ENCODE measurements at regions not wholly inside any gene's neighbourhood (a gene's known extent, or its start where the extent isn't known, plus 50 kb on each side); places are given as distances from the start of the nearest gene placed in this dataset.

GRCh38 chr11:104830508-104830907 lies 67.8 kb downstream of the CASP12 start:
- Mint-ChIP-seq H3K9me3 (peaks cover 11% of the 10 kb centered on the region), H3K4me3 (no peak overlapping the region), H3K27me3 (no peaks in the 10 kb centered on the region), H3K36me3 (no peaks in the 10 kb centered on the region), H3K27ac (no peak overlapping the region), H3K4me1 (peaks cover 16% of the 10 kb centered on the region)
- no peak for ATAC-seq

GRCh38 chr11:104830080-104830479 lies 68.2 kb downstream of the CASP12 start:
- Mint-ChIP-seq H3K4me1 (peaks cover 16% of the 10 kb centered on the region), H3K9me3 (peaks cover 11% of the 10 kb centered on the region), H3K4me3 (no peak overlapping the region), H3K36me3 (no peaks in the 10 kb centered on the region), H3K27me3 (no peaks in the 10 kb centered on the region), H3K27ac (no peak overlapping the region)
- ATAC-seq, result no peak

DNA sequence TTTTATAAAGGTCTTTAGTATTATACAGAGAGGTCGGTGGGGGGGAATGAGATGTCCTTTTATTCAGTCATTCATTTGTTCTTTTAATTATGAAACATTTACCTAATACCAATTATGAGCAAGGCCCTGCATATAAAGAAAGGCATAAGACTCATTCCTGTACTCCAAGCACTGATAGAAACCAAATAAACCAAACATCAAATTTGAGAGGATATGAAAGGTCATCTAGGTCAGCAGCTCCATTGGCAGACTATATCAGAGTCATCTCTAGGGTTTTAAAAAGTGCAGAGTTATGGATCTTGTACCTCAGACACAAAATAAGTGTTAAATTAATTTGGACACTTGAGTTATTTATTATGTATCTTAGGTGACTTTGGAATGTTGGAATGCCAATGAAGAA lies 71.5 kb downstream of the CASP12 start:
- Mint-ChIP-seq H3K27me3 (no peaks in the 10 kb centered on the region), H3K4me1 (peaks cover 9% of the 10 kb centered on the region), H3K36me3 (no peaks in the 10 kb centered on the region), H3K27ac (no peak overlapping the region), H3K9me3 (peaks cover 3% of the 10 kb centered on the region), H3K4me3 (no peak overlapping the region)
- ATAC-seq, result no peak

GRCh38 chr11:104823657-104824056 lies 74.6 kb downstream of the CASP12 start:
- Mint-ChIP-seq H3K4me1 (peaks cover 20% of the 10 kb centered on the region), H3K4me3 (no peak overlapping the region), H3K27ac (no peak overlapping the region), H3K9me3 (no peaks in the 10 kb centered on the region), H3K27me3 (no peaks in the 10 kb centered on the region), H3K36me3 (no peaks in the 10 kb centered on the region)
- ATAC-seq, result no peak

DNA sequence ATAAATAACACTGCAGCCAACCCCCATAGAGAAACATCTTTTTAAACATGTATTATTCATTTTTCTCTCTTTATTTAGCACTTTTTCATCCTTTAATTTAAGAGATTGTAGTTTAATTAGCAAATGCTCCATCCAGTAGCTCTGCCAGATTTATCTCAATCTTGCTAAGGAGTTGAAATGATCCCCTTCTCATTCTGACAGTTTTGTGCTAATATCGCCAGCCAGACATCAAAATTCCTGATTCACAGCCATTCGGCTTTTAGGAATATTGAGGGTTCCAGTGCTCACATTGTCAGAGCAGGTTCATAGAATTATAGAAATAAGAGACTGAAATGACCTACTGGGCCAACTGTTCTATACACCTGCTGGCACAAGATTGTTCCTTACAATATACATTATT lies 77.8 kb downstream of the CASP12 start:
- Mint-ChIP-seq H3K4me1 (peaks cover 14% of the 10 kb centered on the region), H3K9me3 (no peaks in the 10 kb centered on the region), H3K27ac (no peak overlapping the region), H3K4me3 (no peak overlapping the region), H3K36me3 (no peaks in the 10 kb centered on the region), H3K27me3 (no peaks in the 10 kb centered on the region)
- no peak for ATAC-seq

DNA sequence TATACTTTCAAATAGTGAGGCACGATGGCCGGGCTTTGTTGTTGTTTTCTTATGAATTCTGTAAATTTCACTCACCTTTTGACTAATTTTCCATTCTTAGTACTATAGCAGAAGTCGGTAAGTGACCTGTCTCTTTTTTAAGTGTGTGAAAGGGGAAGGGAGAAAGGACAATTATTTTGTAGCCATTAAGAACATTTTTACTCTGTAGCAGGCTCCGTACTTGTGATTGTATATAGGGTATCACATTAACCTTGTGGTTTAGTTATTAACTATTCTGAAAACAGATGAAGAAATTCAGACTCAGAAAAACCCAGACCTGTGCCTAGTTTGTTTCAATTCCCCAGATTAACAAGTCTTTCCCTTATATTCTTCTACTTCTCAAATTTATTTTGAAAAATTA lies 78.7 kb downstream of the CASP12 start:
- Mint-ChIP-seq H3K36me3 (no peaks in the 10 kb centered on the region), H3K4me1 (peaks cover 14% of the 10 kb centered on the region), H3K27me3 (no peaks in the 10 kb centered on the region), H3K9me3 (no peaks in the 10 kb centered on the region), H3K27ac (peak overlapping the region; percentile 64), H3K4me3 (no peak overlapping the region)
- peak; percentile 20 for ATAC-seq

- no peaks in the 10 kb centered on the region for H3K9me3 Mint-ChIP-seq
- peaks cover 14% of the 10 kb centered on the region for H3K4me1 Mint-ChIP-seq
- peak overlapping the region; percentile 64 for H3K27ac Mint-ChIP-seq
- ATAC-seq, result no peak
- no peak overlapping the region for H3K4me3 Mint-ChIP-seq
- H3K27me3 Mint-ChIP-seq, result no peaks in the 10 kb centered on the region
- no peaks in the 10 kb centered on the region for H3K36me3 Mint-ChIP-seq
Observed at GRCh38 chr11:104819107-104819506, 79.2 kb downstream of the CASP12 start.

- Mint-ChIP-seq H3K27ac (no peak overlapping the region), H3K9me3 (no peaks in the 10 kb centered on the region), H3K4me3 (no peak overlapping the region), H3K27me3 (no peaks in the 10 kb centered on the region), H3K36me3 (no peaks in the 10 kb centered on the region), H3K4me1 (peaks cover 14% of the 10 kb centered on the region)
- ATAC-seq, result no peak
Observed at GRCh38 chr11:104817973-104818372, 80.3 kb downstream of the CASP12 start.

GRCh38 chr11:104813532-104813931 lies 84.7 kb downstream of the CASP12 start:
- no peak overlapping the region for H3K4me3 Mint-ChIP-seq
- H3K27ac Mint-ChIP-seq, result no peak overlapping the region
- no peaks in the 10 kb centered on the region for H3K4me1 Mint-ChIP-seq
- H3K36me3 Mint-ChIP-seq, result no peaks in the 10 kb centered on the region
- no peak for ATAC-seq
- H3K27me3 Mint-ChIP-seq, result no peaks in the 10 kb centered on the region
- H3K9me3 Mint-ChIP-seq, result no peaks in the 10 kb centered on the region

DNA sequence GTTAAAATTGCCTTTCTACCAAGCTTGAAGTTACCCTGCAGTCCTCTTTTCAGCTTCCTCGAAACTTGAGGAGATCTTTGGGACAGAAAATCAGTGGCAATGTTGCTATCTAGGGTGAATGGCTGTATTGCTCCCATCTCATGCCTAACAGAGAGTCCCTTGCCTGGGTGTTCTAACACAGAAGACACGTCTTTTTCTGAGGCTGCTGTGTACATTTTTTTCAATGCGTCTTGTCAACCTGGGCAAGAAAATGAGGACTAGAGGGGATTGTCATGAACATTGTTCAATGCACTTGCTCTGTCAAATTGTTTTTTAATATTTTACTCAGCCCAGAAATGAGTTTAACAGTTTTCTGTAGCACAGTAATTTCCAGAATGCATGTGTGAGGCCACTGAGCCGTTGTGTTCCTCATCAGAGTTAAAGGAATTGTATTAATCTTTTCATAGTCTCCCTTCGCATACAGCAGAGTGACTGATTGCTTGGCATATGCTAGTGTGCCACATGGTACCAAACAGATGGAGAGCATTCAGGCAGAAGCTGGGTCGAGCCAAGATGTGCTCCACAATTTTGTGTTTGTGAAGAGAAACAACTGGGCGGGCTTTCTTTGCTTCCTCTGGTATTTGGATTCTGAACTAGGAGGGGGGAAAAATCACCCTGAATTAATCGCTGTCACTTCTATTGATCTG lies 86.0 kb downstream of the CASP12 start:
- no peak for ATAC-seq
- Mint-ChIP-seq H3K9me3 (no peaks in the 10 kb centered on the region), H3K4me1 (no peaks in the 10 kb centered on the region), H3K27me3 (no peaks in the 10 kb centered on the region), H3K36me3 (no peaks in the 10 kb centered on the region), H3K4me3 (no peak overlapping the region), H3K27ac (no peak overlapping the region)

DNA sequence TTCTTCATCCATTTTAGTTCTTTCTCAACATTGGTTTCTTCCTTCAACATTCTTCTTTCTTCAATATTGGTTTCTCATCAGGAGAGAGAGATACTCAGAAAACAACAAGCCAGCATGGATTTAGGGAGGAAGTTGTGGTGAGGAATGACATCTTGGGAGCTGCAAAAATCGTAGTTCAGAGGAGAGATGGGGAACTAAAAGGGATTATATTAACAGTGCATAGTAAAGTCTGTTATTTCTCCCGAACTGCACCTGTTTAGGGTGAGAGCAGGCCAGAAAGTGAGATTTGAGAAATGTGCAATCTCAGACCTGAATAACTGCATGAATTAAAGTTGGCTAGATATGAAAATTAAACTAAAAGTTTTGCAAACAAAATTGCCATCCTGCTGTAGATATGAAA lies 94.5 kb downstream of the CASP12 start:
- Mint-ChIP-seq H3K4me1 (peaks cover 18% of the 10 kb centered on the region), H3K36me3 (no peaks in the 10 kb centered on the region), H3K27me3 (no peaks in the 10 kb centered on the region), H3K4me3 (no peak overlapping the region), H3K9me3 (no peaks in the 10 kb centered on the region), H3K27ac (no peak overlapping the region)
- no peak for ATAC-seq

DNA sequence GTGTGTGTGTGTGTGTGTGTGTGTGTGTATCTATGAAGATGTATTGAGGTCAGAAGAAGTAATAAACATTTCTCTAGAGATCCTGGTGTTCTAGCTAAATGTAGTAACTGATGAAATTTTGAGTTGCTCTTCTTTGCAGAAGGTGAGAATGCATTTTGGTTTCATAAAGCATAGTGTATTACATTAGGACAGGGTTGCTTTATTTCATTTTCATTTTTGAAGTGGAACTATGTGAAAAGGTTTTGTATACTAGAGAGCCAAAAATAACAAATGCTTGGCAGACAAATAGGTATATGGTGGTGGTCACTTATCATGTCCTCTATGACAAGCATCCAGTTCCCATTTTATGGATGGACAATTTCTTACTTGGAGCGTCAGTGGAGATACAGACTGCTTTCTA lies 99.0 kb downstream of the CASP12 start:
- H3K4me3 Mint-ChIP-seq, result peak overlapping the region; percentile 46
- H3K36me3 Mint-ChIP-seq, result peaks cover 6% of the 10 kb centered on the region
- H3K9me3 Mint-ChIP-seq, result peaks cover 2% of the 10 kb centered on the region
- H3K27ac Mint-ChIP-seq, result peak overlapping the region; percentile 94
- no peaks in the 10 kb centered on the region for H3K27me3 Mint-ChIP-seq
- peaks cover 24% of the 10 kb centered on the region for H3K4me1 Mint-ChIP-seq
- ATAC-seq, result peak; percentile 58

DNA sequence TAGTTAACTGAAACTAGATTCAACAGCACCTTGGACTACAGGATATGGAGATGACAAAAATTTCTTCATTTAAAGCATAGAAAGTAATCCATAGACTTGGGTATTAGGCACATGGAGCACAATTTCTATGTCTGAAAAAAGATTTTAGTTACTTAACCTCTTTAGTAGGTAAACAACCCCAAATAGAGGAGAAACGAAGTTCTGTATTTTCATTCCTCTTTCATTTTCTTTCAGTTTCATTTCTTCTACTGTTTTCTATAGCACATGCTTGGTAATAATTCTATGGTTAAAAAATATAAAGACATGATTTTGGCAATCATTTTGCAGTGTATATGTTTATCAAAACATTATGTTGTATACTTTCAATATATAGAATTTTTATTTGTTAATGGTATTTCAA lies 99.5 kb downstream of the CASP12 start:
- Mint-ChIP-seq H3K27ac (peak overlapping the region; percentile 94), H3K4me3 (peak overlapping the region; percentile 60), H3K9me3 (peaks cover 2% of the 10 kb centered on the region), H3K27me3 (no peaks in the 10 kb centered on the region), H3K4me1 (peaks cover 22% of the 10 kb centered on the region), H3K36me3 (peaks cover 6% of the 10 kb centered on the region)
- peak; percentile 36 for ATAC-seq

DNA sequence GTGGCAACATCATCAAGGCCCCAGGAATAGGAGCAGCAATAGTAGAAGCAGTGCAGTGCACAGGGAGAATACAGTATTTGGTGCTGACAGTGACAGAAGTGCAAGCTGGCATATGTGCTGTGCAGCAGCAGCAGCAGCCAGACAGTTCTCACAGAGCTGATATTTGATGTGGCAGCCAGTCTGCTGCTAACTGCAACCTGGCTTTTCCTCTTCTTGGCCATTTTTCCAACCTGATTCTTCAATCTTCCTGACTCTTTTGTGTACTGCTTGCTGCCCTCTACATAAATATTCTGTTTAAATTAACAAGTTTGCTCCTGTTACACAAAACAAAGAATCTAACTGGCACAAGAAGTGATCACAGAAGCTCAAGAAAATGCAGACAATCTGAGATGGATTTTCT lies 102.0 kb downstream of the CASP12 start:
- Mint-ChIP-seq H3K4me3 (no peak overlapping the region), H3K27ac (no peak overlapping the region), H3K4me1 (peaks cover 18% of the 10 kb centered on the region), H3K36me3 (peaks cover 6% of the 10 kb centered on the region), H3K9me3 (peaks cover 2% of the 10 kb centered on the region), H3K27me3 (no peaks in the 10 kb centered on the region)
- ATAC-seq, result no peak

GRCh38 chr11:104795501-104796213 lies 102.6 kb downstream of the CASP12 start:
- H3K27ac Mint-ChIP-seq, result no peak overlapping the region
- H3K9me3 Mint-ChIP-seq, result peaks cover 2% of the 10 kb centered on the region
- H3K4me1 Mint-ChIP-seq, result peaks cover 18% of the 10 kb centered on the region
- no peak for ATAC-seq
- H3K36me3 Mint-ChIP-seq, result peaks cover 6% of the 10 kb centered on the region
- H3K4me3 Mint-ChIP-seq, result no peak overlapping the region
- no peaks in the 10 kb centered on the region for H3K27me3 Mint-ChIP-seq

GRCh38 chr11:104792861-104793260 lies 105.4 kb downstream of the CASP12 start:
- Mint-ChIP-seq H3K36me3 (peaks cover 6% of the 10 kb centered on the region), H3K9me3 (peaks cover 2% of the 10 kb centered on the region), H3K27me3 (no peaks in the 10 kb centered on the region), H3K4me1 (no peaks in the 10 kb centered on the region), H3K27ac (no peak overlapping the region), H3K4me3 (no peak overlapping the region)
- no peak for ATAC-seq

Data from stimulated activated memory B cell treated with anti-CD40 and anti-IgM and Interleukin-4, amounts not matched to agents 10 μg/mL and 1 μg/mL and 100 μg/mL, for 72 hours (primary cell).